HG02759 (cell line): ENCODE measurements at regions not wholly inside any gene's neighbourhood (a gene's known extent, or its start where the extent isn't known, plus 50 kb on each side); places are given as distances from the start of the nearest gene placed in this dataset.

Source experiments
- ATAC-seq: cut with Tn5 transposase; IDR thresholded peaks from one replicate; pipeline ENCODE4 v1.9.1; 2021; ENCODE audit warnings: mild to moderate bottlenecking, moderate library complexity; ENCODE audit not compliant: unreplicated experiment

DNA sequence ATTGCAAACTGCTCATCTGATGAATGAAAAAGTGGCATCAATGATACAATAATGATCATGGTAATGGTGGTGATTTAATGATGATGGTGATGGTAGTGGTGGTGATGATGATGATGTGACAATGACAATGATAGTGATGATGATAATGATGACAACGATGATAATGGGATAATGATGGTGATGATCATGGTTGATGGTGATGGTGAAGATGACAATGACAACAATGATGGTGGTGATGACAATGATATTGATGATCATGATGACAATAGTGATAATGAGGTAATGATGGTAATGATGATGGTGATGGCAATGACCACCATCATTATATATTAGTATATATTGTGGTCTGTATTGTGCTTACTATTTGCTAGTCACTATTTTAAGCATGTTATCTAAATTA is 474.3 kb downstream of the TBC1D22A start:
- ATAC-seq, result no peak

DNA sequence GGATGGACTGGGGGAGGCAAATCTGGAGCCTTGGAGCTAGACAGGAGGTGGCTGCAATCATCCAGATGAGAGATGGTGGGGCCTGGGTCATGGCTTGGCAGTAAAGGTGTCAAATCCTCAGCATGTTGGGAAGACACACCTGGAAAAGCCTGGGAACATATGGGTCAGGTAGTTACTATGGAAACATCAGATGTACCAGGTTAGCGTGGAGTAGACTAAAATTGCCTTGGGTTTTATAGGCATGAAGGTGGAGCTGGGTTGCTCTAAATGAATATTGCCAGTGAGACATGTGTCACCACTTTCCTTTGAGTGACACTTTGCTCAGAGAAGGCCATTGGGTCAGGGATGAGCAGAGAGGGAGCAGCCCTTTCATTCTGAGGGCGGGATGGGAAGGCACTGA is 473.7 kb downstream of the TBC1D22A start:
- ATAC-seq, result no peak

DNA sequence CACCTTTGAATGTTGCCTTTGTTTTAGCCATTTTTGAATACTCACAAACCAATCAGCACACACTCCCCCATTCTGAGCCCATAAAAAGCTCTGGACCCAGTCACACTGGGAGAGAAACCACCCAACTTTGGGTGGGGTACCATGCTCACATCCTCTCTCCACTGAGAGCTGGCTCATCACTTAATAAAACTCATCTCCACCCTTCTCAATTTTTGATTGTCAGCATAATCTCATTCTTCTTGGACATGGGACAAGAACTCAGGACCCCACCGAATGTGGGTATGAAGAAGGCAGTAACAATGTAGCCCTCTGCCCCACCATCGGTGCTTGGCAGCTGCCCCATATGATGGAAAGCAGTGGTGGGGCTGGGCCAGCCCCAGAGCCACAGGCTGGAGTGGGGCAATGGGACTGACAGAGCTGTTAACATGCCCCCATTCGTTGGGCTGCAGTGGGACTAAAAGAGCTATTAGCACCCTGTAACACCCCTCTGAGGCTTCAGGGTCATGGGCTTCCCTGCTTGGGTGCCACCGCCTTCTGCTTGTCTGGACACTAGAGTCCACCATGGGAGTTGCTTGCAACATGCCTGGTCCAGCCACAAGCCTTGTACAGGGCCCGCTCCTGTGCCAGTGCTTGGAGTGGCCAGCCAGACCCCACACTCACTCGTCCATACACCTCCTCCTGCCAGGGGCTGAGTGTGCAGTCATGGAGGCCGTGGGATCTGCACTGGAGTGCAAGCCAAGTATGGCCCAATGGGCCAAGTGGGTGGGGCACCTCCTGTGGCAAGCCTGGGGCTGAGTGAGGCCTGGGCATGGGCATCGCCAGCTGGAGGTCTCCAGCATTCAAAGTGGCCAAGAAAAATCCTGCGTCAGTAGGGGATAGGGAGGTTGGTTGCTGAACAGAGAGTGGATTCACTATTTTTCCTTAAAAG is 471.1 kb downstream of the TBC1D22A start:
- no peak for ATAC-seq

DNA sequence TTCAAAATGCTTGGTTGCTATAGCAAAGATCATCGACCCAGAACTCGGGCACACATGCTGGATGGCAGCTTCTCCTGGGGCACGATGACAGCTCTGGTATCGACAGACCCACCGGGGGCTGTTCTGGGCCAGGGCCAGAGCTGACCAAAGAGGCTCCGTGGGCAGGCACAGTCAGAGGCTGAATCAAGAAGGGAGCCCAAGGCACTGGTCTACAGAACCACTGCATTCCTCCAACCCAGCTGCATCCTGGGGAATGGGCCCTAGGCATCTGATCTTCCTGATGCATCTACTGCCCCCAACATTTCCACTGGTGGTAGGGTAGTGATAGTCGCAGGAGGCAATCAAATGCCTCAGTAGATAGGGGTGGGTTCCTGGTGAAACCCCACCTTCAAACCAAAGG is 470.3 kb downstream of the TBC1D22A start:
- no peak for ATAC-seq

DNA sequence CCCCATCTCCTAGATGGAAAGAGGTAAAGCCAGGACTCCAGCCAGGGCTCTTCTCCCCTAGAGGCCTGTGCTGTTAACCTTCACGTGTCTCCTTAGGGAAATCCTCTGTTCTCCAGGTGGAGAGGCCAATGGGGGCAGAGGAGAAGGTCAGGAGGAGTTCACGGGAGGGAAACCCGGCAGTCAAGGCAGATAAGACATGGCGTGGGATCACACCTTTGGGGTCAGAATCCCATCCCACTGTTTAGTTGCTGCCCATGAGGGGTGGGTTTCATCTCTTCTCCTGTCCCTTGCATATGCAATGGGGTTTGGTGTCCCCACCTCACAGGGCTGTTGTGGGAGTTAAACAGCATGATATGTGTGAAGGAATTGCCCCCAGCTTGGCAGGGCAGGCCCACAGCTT is 469.7 kb downstream of the TBC1D22A start:
- no peak for ATAC-seq

- no peak for ATAC-seq
Observed at GRCh38 chr22:47231759-47232158, 469.3 kb downstream of the TBC1D22A start.

- ATAC-seq, result no peak
Observed at GRCh38 chr22:47230741-47231140, 468.3 kb downstream of the TBC1D22A start.

- no peak for ATAC-seq
Observed at GRCh38 chr22:47230251-47230650, 467.8 kb downstream of the TBC1D22A start.

DNA sequence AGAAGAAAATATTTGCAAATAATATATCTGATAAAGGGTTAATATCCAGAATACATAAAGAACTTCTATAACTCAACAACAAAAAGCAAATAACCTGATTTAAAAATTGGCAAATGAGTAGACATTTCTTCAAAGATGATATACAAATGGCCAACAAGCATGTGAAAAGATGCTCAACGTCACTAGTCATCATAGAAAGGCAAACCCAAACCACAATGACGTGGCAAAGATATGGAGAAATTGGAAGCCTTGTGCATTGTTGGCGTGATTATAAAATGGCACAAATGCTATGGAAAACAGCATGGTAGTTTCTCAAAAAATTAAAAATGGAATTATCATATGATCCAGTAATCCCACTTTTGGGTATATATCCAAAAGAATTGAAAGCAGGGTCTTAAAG is 466.3 kb downstream of the TBC1D22A start:
- ATAC-seq, result no peak

GRCh38 chr22:47225931-47226633 is 463.6 kb downstream of the TBC1D22A start:
- ATAC-seq, result no peak

- ATAC-seq, result no peak
Observed at GRCh38 chr22:47225080-47225930, 462.9 kb downstream of the TBC1D22A start.
